ENCODE measurements at regions not wholly inside any gene's neighbourhood (a gene's known extent, or its start where the extent isn't known, plus 50 kb on each side); places are given as distances from the start of the nearest gene placed in this dataset.

GRCh38 chr22:48347311-48347710, 1480.4 kb downstream of the BRD1 start:
- DNase-seq, result no peak

- no peak for DNase-seq
Observed at GRCh38 chr22:48346911-48347310, 1480.8 kb downstream of the BRD1 start.

DNA sequence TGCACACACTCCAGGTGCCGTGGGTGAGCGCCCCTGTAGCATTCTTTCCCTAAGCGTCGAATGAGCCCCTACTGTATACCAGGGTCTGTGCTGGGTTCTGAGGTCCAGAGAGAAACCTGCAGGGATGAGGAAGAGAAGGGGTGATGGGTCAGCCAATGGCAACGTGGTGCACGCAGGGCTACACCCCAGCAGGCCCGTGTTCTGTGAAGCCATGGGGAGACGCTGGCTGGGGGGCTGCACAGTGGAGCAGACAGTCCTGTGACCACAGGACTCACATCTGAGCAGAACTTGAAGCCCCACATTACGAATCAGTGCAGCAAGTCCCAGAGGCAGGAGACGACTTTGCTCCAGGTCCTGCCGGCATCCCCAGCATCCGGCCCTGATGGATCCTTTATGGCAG, 1481.4 kb downstream of the BRD1 start:
- no peak for DNase-seq

- no peak for DNase-seq
Observed at GRCh38 chr22:48345631-48346030, 1482.0 kb downstream of the BRD1 start.

- no peak for DNase-seq
Observed at GRCh38 chr22:48343461-48343860, 1484.2 kb downstream of the BRD1 start.

DNA sequence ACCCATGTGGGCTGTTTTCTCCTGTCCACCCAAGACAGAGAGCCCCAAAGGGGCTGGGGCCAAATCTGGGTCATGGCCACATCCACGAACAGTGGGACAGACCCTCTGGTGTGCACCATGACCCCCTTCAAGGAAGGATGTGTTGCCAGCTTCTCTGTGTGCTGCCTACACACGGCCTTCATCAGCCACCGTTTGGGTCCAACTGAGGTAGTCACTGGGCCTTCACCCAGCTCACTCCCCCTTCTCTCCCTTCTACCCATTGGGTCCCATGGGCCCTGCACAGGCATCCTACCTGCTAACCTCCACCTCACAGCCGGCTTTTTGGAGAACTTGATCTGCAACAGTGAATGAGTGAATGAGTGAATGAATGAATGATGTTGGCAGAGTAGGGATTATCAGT, 1484.9 kb downstream of the BRD1 start:
- DNase-seq, result no peak

DNA sequence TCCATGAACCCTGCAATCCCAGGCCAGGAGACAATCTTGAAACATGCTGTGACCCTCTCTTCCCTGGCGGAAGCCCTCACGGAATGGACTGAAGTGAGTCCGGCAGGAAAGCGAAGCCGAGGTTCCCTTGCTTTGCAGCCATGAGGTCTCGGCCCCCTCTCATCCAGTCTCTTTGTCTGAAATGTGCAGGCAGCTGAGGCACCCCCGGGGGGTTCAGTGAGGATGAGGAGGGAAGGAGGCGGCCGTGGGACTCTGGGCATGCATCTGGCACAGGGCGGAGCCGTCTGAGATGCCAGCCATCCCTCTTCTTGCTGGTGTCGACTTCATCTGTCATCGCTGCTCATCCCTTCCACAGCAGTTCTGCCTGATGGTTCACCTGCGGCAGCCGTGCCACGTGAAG, 1485.7 kb downstream of the BRD1 start:
- no peak for DNase-seq

- DNase-seq, result no peak
Observed at GRCh38 chr22:48340727-48341709, 1486.7 kb downstream of the BRD1 start.

DNA sequence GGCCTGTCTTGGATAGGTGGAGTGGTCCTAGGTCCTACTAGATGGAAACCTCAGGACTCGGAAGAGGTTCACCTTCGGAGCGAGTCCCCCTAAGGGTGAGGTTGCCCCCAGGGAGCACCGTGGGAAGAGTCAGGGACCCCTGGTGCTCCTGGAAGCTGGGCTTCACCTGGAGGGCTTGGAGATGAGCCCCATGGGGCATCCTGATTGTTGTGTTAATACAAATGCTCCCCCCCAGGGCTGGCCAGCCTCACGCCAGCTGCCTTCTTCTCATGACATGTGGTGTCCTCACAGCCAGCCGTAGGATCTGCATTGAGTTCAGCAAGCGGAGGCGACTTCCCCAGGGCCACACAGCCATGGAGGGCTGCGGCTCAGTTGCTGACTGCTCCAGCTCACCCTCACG, 1487.5 kb downstream of the BRD1 start:
- DNase-seq, result no peak

DNA sequence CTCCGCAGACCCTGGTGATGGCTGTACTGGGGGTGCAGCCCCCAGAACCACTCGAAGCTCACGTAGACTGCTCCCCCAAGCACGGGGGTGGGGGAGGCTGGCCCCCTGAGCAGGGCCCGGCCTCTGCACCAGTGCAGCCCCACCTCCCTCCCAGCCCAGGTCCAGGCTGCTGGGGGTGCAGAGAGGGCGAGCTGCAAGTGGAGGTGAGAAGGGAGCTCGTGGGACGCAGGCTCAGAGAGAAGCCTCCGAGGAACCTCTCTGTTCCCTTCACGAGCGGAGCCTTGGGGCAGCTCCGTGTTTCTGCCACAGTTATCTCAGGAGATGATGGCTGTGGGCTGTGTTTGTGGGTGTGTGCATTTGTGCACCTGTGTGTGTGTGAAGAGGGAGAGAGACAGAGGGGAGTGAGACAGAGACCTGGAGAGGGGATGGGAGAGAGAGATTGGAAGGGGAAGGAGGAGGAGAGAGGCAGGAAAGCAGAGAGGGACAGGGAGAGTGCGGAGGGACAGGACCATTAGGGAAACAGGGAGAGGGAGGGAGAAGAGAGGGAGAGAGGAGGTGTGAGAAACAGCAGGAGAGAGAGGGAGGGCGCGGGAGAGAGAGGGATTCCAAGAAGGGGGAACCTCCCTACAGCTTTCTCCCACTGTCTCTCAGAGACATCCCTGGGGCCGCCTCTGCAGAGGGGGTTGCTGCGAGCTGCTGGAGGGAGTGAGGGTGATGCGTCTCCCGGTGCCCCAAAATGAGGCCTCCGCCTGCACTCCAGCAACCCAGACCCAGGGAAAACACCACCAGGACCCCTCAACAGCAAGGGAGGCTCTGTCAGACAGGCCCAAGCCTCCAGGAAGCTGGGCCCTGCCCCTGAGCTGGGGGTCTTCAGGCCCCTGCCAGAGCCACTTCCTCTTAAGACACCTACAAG, 1488.6 kb downstream of the BRD1 start:
- no peak for DNase-seq

DNA sequence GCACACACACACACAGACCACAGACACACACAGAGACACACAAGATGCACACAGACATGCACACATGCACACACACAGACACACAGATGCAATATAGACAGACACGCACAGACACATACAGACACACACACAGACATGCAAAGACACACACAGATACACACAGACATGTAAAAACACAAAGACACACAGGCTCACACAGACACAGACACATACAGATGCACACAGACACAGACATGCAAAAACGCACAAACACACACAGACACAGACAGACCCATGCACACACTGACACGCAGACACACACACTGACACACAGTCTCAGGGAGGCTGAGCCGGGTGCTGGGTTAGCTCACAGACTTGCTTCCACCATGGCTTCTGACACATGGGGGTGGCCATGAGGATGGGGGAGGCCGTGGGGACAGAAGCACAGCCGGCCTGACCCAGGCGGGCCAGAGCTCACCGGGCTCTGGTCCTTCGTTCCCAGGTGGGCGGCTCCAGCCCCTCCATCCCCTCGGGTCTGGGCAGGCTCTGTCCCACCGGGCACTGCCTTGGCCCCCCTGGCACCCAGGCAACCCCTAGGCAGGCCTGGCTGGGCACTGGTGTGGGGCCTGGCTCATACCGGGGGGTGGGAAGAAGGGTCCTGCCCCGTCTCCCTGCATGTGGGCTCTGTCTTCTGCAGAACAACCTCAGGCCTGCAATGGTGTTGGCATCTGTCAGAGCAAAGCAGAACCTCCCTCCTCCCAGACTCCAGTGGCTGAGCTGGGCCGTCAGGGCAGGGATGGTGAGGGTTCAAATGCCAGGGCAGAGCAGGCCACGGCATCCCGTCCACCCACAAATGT, 1489.5 kb downstream of the BRD1 start:
- DNase-seq, result no peak

GRCh38 chr22:48336339-48337060, 1491.2 kb downstream of the BRD1 start:
- DNase-seq, result no peak

- DNase-seq, result no peak
Observed at GRCh38 chr22:48335442-48336139, 1492.1 kb downstream of the BRD1 start.

GRCh38 chr22:48334971-48335370, 1492.7 kb downstream of the BRD1 start:
- DNase-seq, result no peak

- DNase-seq, result no peak
Observed at GRCh38 chr22:48333816-48334735, 1493.6 kb downstream of the BRD1 start.

GRCh38 chr22:48333323-48333763, 1494.3 kb downstream of the BRD1 start:
- DNase-seq, result no peak

- DNase-seq, result no peak
Observed at GRCh38 chr22:48332438-48333322, 1495.0 kb downstream of the BRD1 start.

DNA sequence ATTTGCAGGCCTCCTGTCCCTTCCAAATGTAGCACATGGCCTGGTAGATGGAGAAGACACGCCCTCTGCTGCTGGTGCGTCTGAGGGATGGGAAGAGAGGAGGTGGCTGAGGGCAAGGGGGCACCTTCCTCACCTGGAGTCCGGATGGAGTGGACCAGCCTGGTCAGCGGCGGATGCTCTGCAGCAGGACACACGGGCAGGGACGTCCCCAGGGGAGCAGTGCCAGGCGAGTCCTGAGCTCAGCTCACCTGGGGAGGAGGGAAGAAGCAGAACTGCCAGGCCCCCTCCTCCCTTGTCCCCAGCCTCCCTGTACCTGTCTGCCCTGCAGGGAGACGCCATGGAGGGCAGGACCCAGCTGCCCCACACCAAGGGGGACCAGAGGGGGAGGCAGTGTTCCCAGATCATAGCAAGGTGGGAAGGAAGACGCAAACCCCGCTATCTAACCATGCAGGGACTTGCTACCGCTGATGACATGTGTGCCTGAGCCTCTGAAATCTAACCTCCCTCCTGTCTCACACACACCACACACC, 1495.9 kb downstream of the BRD1 start:
- no peak for DNase-seq

DNA sequence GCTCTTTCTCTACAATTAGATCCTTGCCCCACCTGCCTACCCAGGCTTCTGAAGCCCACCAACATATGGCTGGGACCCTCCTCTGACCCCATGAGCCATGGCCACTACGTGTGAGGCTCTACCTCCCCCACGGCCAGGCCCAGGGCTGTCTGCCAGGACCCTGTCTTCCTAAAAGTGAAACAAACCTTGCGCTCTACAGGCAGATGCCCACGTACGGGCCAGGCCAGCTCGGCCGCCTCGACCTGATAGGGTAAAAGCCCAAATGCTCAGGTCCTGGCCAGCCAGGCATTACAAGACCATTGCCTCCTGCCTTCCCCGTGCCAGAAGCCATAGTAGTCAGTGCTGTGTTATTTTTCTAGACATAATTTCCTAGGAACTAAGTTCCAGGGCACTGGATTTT, 1496.4 kb downstream of the BRD1 start:
- no peak for DNase-seq

Data from SW 1271 (cell line).